ENCODE measurements at regions not wholly inside any gene's neighbourhood (a gene's known extent, or its start where the extent isn't known, plus 50 kb on each side); places are given as distances from the start of the nearest gene placed in this dataset.
A peak's percentile ranks its signal among the peaks of the same experiment; 100 is the strongest.
"Not testable (repeated sequence)": the region's sequence is repeated elsewhere in the genome, so short reads cannot be mapped to it uniquely, and the experiment has no call there.

- no peak for DNase-seq (ENCODE audit: low read depth, low spot score)
Measured at GRCh38 chr18:34528177-34528576, 181.9 kb upstream of the DTNA start.

- no peak for DNase-seq (ENCODE audit: low read depth, low spot score)
Measured at GRCh38 chr18:34529358-34530335, 180.5 kb upstream of the DTNA start.

- no peak for DNase-seq (ENCODE audit: low read depth, low spot score)
Measured at GRCh38 chr18:34531110-34531509, 179.0 kb upstream of the DTNA start.

- DNase-seq (ENCODE audit: low read depth, low spot score) = not testable (repeated sequence)
Measured at GRCh38 chr18:34534642-34535041, 175.5 kb upstream of the DTNA start.

- DNase-seq (ENCODE audit: low read depth, low spot score) = no peak
Measured at GRCh38 chr18:34540897-34541296, 169.2 kb upstream of the DTNA start.

- DNase-seq (ENCODE audit: low read depth, low spot score) = no peak
Measured at GRCh38 chr18:34542625-34543024, 167.5 kb upstream of the DTNA start.

- DNase-seq (ENCODE audit: low read depth, low spot score) = no peak
Measured at GRCh38 chr18:34543356-34543755, 166.7 kb upstream of the DTNA start.

- DNase-seq (ENCODE audit: low read depth, low spot score) = no peak
Measured at GRCh38 chr18:34543945-34544344, 166.2 kb upstream of the DTNA start.

- no peak for DNase-seq (ENCODE audit: low read depth, low spot score)
Measured at GRCh38 chr18:34544930-34545329, 165.2 kb upstream of the DTNA start.

- no peak for DNase-seq (ENCODE audit: low read depth, low spot score)
Measured at GRCh38 chr18:34548120-34548972, 161.8 kb upstream of the DTNA start.

GRCh38 chr18:34548973-34549294 lies 161.2 kb upstream of the DTNA start:
- DNase-seq (ENCODE audit: low read depth, low spot score) = no peak

- DNase-seq (ENCODE audit: low read depth, low spot score) = no peak
Measured at GRCh38 chr18:34549367-34549766, 160.7 kb upstream of the DTNA start.

- DNase-seq (ENCODE audit: low read depth, low spot score) = no peak
Measured at GRCh38 chr18:34550156-34550555, 159.9 kb upstream of the DTNA start.

- DNase-seq (ENCODE audit: low read depth, low spot score) = no peak
Measured at GRCh38 chr18:34550902-34551301, 159.2 kb upstream of the DTNA start.

- no peak for DNase-seq (ENCODE audit: low read depth, low spot score)
Measured at GRCh38 chr18:34551824-34552223, 158.3 kb upstream of the DTNA start.

- no peak for DNase-seq (ENCODE audit: low read depth, low spot score)
Measured at GRCh38 chr18:34562252-34562870, 147.7 kb upstream of the DTNA start.

- no peak for DNase-seq (ENCODE audit: low read depth, low spot score)
Measured at GRCh38 chr18:34567857-34568256, 142.2 kb upstream of the DTNA start.

GRCh38 chr18:34576622-34577021 lies 133.5 kb upstream of the DTNA start:
- no peak for DNase-seq (ENCODE audit: low read depth, low spot score)

- no peak for DNase-seq (ENCODE audit: low read depth, low spot score)
Measured at GRCh38 chr18:34583895-34584294, 126.2 kb upstream of the DTNA start.

GRCh38 chr18:34590503-34590902 lies 119.6 kb upstream of the DTNA start:
- DNase-seq (ENCODE audit: low read depth, low spot score) = peak; percentile 44

GRCh38 chr18:34591920-34592444 lies 118.1 kb upstream of the DTNA start:
- DNase-seq (ENCODE audit: low read depth, low spot score) = peak; percentile 29

- DNase-seq (ENCODE audit: low read depth, low spot score) = no peak
Measured at GRCh38 chr18:34592481-34592880, 117.6 kb upstream of the DTNA start.
